A549 (cell line): ENCODE measurements at regions not wholly inside any gene's neighbourhood (a gene's known extent, or its start where the extent isn't known, plus 50 kb on each side); places are given as distances from the start of the nearest gene placed in this dataset.

Experiments used
- CEBPB ChIP-seq, 2 experiments: fragments of >200 bp in 1 of 2; sonication (Bioruptor Twin) in 1 of 2; formaldehyde crosslinking in 1 of 2; IDR thresholded peaks; 2 replicates each; pipeline ENCODE4 v1.6.1; 2012 to 2016
- CTCF ChIP-seq: fragments of >200 bp; sonication (Bioruptor Twin); formaldehyde crosslinking; IDR thresholded peaks from 3 replicates; pipeline ENCODE4 v1.5.1; 2016
- EHMT2 ChIP-seq: fragments of 200-600 bp; sonication (generic); IDR thresholded peaks from 2 replicates; pipeline ENCODE4 v1.6.1; 2016; ENCODE audit warnings: antibody characterized with exemption, low read depth, mild to moderate bottlenecking, moderate library complexity
- ELK1 ChIP-seq: fragments of 150-350 bp; IDR thresholded peaks from 2 replicates; pipeline ENCODE4 v1.6.1; 2014; ENCODE audit warnings: low read depth, mild to moderate bottlenecking, low read length
- EP300 ChIP-seq, 2 experiments: fragments of >200 bp; sonication (Bioruptor Twin); formaldehyde crosslinking; IDR thresholded peaks; 2 replicates in 1 of 2; 3 replicates in 1 of 2; pipeline ENCODE4 v1.6.1; 2016 to 2017
- JUN ChIP-seq, 2 experiments: fragments of >200 bp; sonication (Bioruptor Twin); formaldehyde crosslinking; IDR thresholded peaks; 2 replicates in 1 of 2; 3 replicates in 1 of 2; pipeline ENCODE4 v1.6.1; 2016 to 2017
- JUNB ChIP-seq: fragments of >200 bp; sonication (Bioruptor Twin); formaldehyde crosslinking; IDR thresholded peaks from 2 replicates; pipeline ENCODE4 v1.6.1; 2016
- POLR2A ChIP-seq: IDR thresholded peaks from 2 replicates; pipeline ENCODE4 v1.6.1; 2012; ENCODE audit warnings: mild to moderate bottlenecking, low read length
- POLR2AphosphoS2 ChIP-seq: conservative IDR thresholded peaks from 2 replicates; pipeline ENCODE4 v1.6.1; 2012; ENCODE audit warnings: low read length, improper control_type of control experiment, inconsistent platforms
- ZFP36 ChIP-seq: fragments of 450-650 bp; IDR thresholded peaks from 2 replicates; pipeline ENCODE4 v1.6.1; 2014; ENCODE audit warnings: borderline replicate concordance; ENCODE audit not compliant: partially characterized antibody

GRCh38 chr2:234130777-234131181 lies 80.3 kb downstream of the SPP2 start:
- no peak for TF ChIP-seq EP300 (IDR thresholded peaks at IDR 0.05)
- TF ChIP-seq POLR2AphosphoS2 = no peak
- TF ChIP-seq JUN (IDR thresholded peaks at IDR 0.05) = no peak
- TF ChIP-seq POLR2A = no peak
- TF ChIP-seq CEBPB (IDR thresholded peaks at IDR 0.05) = no peak
- TF ChIP-seq ZFP36 = no peak
- TF ChIP-seq CTCF = no peak
- no peak for TF ChIP-seq ELK1
- TF ChIP-seq EHMT2 = no peak
- no peak for TF ChIP-seq JUNB
